Activated T-helper 17 cell treated with anti-CD3 and anti-CD28 coated beads, Interleukin-2, amount 50 U/mL, for 72 hours (primary cell): ENCODE measurements at regions not wholly inside any gene's neighbourhood (a gene's known extent, or its start where the extent isn't known, plus 50 kb on each side); places are given as distances from the start of the nearest gene placed in this dataset.
A peak's percentile ranks its signal among the peaks of the same experiment; 100 is the strongest.
"Not testable (repeated sequence)": the region's sequence is repeated elsewhere in the genome, so short reads cannot be mapped to it uniquely, and the experiment has no call there.

Source experiments
- ATAC-seq: fragments of 150-1000 bp; cut with Tn5 transposase; replicated peaks from 2 replicates; pipeline ENCODE4 v1.10.0; 2021; ENCODE audit warnings: mild to moderate bottlenecking, moderate library complexity
- H3K27ac Mint-ChIP-seq: one replicate; pipeline ENCODE4 v1.8.0; 2022; ENCODE audit warnings: mixed read lengths
- H3K27me3 Mint-ChIP-seq: one replicate; pipeline ENCODE4 v1.8.0; 2022; ENCODE audit warnings: mixed read lengths
- H3K36me3 Mint-ChIP-seq: one replicate; pipeline ENCODE4 v1.8.0; 2022; ENCODE audit warnings: low read depth, mild to moderate bottlenecking, mixed read lengths
- H3K4me1 Mint-ChIP-seq: one replicate; pipeline ENCODE4 v1.8.0; 2022; ENCODE audit warnings: mixed read lengths
- H3K4me3 Mint-ChIP-seq: one replicate; pipeline ENCODE4 v1.8.0; 2022; ENCODE audit warnings: mild to moderate bottlenecking, mixed read lengths
- H3K9me3 Mint-ChIP-seq: one replicate; pipeline ENCODE4 v1.8.0; 2022; ENCODE audit warnings: mixed read lengths

DNA sequence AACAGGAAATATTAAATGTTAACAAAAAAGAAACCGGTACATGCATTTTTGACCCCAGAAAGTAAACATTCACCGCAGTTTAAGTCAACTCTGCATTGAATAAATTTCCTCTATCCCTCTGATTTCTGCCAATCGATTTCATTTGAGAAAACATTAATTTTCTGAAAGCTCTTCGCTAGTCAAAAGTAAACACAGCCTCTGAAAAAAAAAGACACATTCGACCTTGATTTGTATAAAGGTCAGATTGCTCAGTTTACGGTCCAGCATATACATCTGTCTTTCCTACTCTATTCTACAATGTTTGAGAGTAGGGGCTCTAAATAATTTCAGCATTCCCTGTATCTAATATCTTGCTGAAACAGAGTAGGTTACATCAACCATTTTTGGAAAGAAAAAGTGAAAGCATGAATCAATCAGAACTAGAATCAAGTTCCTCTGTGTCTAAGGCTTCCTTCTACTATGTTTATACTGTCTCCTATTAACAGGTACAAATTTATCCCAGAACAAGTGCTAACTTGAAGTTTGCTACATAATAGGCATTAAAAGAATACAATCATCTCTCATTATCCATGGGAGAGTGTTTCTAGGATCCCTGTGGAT is 243.8 kb downstream of the UBE2NL start:
- not testable (repeated sequence) for H3K4me3 Mint-ChIP-seq, H3K4me1 Mint-ChIP-seq, H3K9me3 Mint-ChIP-seq, H3K27me3 Mint-ChIP-seq, H3K36me3 Mint-ChIP-seq, ATAC-seq, H3K27ac Mint-ChIP-seq

DNA sequence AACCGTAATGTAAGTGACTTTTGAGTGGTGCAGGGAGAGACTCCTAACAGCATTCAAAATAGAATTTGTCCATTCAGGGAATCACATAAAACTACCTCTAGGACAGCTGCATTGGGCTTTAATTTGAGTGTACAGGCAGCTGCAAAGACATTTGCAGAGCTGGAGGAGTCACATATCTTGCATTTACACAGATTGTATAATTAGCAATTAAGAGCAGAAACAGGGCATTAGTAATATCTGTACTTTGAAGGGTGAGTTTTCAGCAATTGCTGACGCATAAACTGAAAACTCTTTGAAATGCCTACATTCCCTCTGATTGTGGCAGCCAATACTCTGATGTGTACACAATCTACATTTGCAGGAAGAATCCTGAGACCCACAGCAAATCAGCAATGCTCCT is 245.6 kb downstream of the UBE2NL start:
- H3K9me3 Mint-ChIP-seq, H3K27me3 Mint-ChIP-seq, H3K27ac Mint-ChIP-seq, H3K36me3 Mint-ChIP-seq, H3K4me1 Mint-ChIP-seq, H3K4me3 Mint-ChIP-seq: not testable (repeated sequence)
- ATAC-seq: peak; percentile 59

GRCh38 chrX:144130507-144130906 is 246.6 kb downstream of the UBE2NL start:
- not testable (repeated sequence) for H3K36me3 Mint-ChIP-seq, H3K27me3 Mint-ChIP-seq, H3K9me3 Mint-ChIP-seq, H3K27ac Mint-ChIP-seq, H3K4me1 Mint-ChIP-seq, H3K4me3 Mint-ChIP-seq
- peak; percentile 50 for ATAC-seq

GRCh38 chrX:144131080-144131479 is 247.2 kb downstream of the UBE2NL start:
- H3K27ac Mint-ChIP-seq, H3K27me3 Mint-ChIP-seq, H3K4me1 Mint-ChIP-seq, H3K36me3 Mint-ChIP-seq, H3K4me3 Mint-ChIP-seq, H3K9me3 Mint-ChIP-seq, ATAC-seq: not testable (repeated sequence)

GRCh38 chrX:144134448-144135119 is 250.7 kb downstream of the UBE2NL start:
- H3K36me3 Mint-ChIP-seq, H3K4me3 Mint-ChIP-seq, H3K9me3 Mint-ChIP-seq, H3K27me3 Mint-ChIP-seq, H3K4me1 Mint-ChIP-seq, H3K27ac Mint-ChIP-seq, ATAC-seq: not testable (repeated sequence)

DNA sequence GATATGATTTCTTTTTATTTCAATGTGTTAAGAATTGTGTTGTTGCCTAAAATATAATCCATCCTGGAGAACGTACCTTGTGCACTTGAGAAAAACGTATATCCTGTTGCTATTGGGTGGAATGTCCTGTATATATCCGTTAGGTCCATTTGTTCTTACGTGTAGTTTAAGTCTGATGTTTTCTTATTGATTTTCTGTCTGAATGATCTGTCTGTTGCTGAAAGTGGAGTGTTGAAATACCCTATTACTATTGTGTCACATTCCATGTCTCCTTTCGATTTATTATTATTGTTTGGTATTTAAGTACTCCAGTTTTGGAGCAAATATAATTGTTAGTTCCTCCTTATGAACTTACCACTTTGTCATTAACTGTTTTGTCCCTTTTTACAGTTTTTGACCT is 270.6 kb downstream of the UBE2NL start:
- not testable (repeated sequence) for H3K27me3 Mint-ChIP-seq, H3K9me3 Mint-ChIP-seq, H3K27ac Mint-ChIP-seq, H3K4me1 Mint-ChIP-seq, H3K36me3 Mint-ChIP-seq, ATAC-seq, H3K4me3 Mint-ChIP-seq

GRCh38 chrX:144185197-144185596 is 301.3 kb downstream of the UBE2NL start:
- H3K4me1 Mint-ChIP-seq, H3K27me3 Mint-ChIP-seq, H3K36me3 Mint-ChIP-seq, H3K9me3 Mint-ChIP-seq, H3K27ac Mint-ChIP-seq, H3K4me3 Mint-ChIP-seq: not testable (repeated sequence)
- ATAC-seq: peak; percentile 91

DNA sequence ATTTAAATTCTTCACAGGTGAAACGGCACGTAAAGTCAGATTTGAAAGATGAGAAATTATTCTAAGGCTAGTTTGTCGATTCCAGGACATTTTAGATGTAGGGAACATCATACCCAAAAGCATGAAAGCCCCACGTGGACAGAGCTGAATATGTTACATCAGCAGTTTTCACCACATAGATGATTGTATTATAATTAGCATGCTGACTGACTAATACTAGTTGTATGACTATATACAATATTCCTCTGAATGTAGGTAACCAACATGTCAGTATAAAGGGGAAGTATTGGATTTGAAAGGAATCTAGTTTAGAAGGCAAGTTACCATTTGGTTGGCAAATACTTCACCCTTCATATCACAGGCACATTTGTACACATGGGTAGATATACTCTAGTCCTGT is 304.6 kb downstream of the UBE2NL start:
- H3K36me3 Mint-ChIP-seq, H3K27me3 Mint-ChIP-seq, H3K4me1 Mint-ChIP-seq, H3K4me3 Mint-ChIP-seq, H3K9me3 Mint-ChIP-seq, H3K27ac Mint-ChIP-seq: not testable (repeated sequence)
- ATAC-seq: peak; percentile 51

GRCh38 chrX:144197057-144197456 is 313.2 kb downstream of the UBE2NL start:
- not testable (repeated sequence) for H3K27me3 Mint-ChIP-seq, H3K4me3 Mint-ChIP-seq, H3K36me3 Mint-ChIP-seq, ATAC-seq, H3K4me1 Mint-ChIP-seq, H3K27ac Mint-ChIP-seq, H3K9me3 Mint-ChIP-seq

- H3K36me3 Mint-ChIP-seq: not testable (repeated sequence)
Observed at GRCh38 chrX:144202726-144203125, 318.9 kb downstream of the UBE2NL start.

GRCh38 chrX:144208360-144209024 is 324.6 kb downstream of the UBE2NL start:
- not testable (repeated sequence) for H3K36me3 Mint-ChIP-seq, ATAC-seq, H3K27ac Mint-ChIP-seq, H3K9me3 Mint-ChIP-seq, H3K4me1 Mint-ChIP-seq, H3K4me3 Mint-ChIP-seq, H3K27me3 Mint-ChIP-seq

More at GRCh38 chrX:144202726-144203125, 318.9 kb downstream of the UBE2NL start:
- H3K4me1 Mint-ChIP-seq, H3K27me3 Mint-ChIP-seq, H3K4me3 Mint-ChIP-seq, H3K27ac Mint-ChIP-seq, H3K9me3 Mint-ChIP-seq, ATAC-seq: not testable (repeated sequence)

- Mint-ChIP-seq H3K27me3 (no peaks in the 10 kb centered on the region), H3K9me3 (no peaks in the 10 kb centered on the region), H3K4me1 (no peaks in the 10 kb centered on the region), H3K27ac (no peak overlapping the region), H3K4me3 (no peak overlapping the region), H3K36me3 (no peaks in the 10 kb centered on the region)
- no peak for ATAC-seq
Observed at GRCh38 chrX:144214651-144215050, 330.8 kb downstream of the UBE2NL start.

DNA sequence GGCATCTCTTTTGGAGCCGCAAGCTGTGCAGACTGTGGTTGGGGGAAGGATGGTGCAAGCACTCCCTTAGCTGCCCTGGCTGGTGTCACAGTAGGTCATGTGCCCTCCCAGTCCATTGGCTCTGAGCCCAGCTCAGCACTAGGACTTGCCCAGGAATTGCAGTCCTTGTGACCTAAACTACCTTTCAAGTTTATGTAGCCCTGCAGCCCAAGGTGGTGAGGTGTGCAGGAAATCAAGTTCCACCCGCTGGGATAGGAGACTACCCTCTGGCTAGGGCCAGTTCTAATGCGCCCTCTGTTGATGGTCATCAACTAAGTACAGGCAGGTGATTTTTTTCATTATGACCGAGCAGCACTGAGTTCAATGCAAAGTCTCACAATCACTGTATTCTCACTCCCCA is 335.2 kb downstream of the UBE2NL start:
- H3K27ac Mint-ChIP-seq: no peak overlapping the region
- no peak for ATAC-seq
- no peaks in the 10 kb centered on the region for H3K4me1 Mint-ChIP-seq
- no peak overlapping the region for H3K4me3 Mint-ChIP-seq
- H3K27me3 Mint-ChIP-seq: no peaks in the 10 kb centered on the region
- no peaks in the 10 kb centered on the region for H3K9me3 Mint-ChIP-seq
- no peaks in the 10 kb centered on the region for H3K36me3 Mint-ChIP-seq

GRCh38 chrX:144231116-144231785 is 347.4 kb downstream of the UBE2NL start:
- H3K9me3 Mint-ChIP-seq, H3K36me3 Mint-ChIP-seq, H3K4me3 Mint-ChIP-seq, H3K4me1 Mint-ChIP-seq, ATAC-seq, H3K27ac Mint-ChIP-seq, H3K27me3 Mint-ChIP-seq: not testable (repeated sequence)

GRCh38 chrX:144253356-144253755 is 369.5 kb downstream of the UBE2NL start:
- Mint-ChIP-seq H3K27ac (no peak overlapping the region), H3K27me3 (no peaks in the 10 kb centered on the region), H3K4me1 (no peaks in the 10 kb centered on the region), H3K4me3 (no peak overlapping the region), H3K36me3 (no peaks in the 10 kb centered on the region), H3K9me3 (peaks cover 6% of the 10 kb centered on the region)
- ATAC-seq: no peak
